NCI-H526 treated with DMSO at 0.1 percent for 48 hours (cell line): ENCODE measurements at regions not wholly inside any gene's neighbourhood (a gene's known extent, or its start where the extent isn't known, plus 50 kb on each side); places are given as distances from the start of the nearest gene placed in this dataset.

ENCODE experiments used
- DNase-seq: peaks from one replicate; lab custom pipeline; 2025; lab: John Stamatoyannopoulos, UW

DNA sequence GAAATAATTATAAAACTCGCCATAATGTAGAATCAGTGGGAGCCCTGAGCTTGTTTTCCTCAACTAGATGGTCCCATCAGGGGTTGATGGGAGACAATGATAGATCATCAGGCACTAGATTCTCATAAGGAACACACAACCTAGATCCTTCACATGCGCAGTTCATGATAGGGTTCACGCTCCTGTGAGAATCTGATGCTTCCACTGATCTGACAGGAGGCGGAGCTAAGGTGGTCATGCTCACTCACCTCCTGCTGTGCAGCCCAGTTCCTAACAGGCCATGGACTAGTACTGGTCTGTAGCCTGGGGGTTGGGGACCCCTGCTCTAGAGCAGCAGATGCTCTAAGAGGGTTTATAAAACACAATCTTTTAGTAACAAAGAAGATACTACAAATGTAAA, 183.6 kb downstream of the ANXA2 start:
- DNase-seq = no peak

DNA sequence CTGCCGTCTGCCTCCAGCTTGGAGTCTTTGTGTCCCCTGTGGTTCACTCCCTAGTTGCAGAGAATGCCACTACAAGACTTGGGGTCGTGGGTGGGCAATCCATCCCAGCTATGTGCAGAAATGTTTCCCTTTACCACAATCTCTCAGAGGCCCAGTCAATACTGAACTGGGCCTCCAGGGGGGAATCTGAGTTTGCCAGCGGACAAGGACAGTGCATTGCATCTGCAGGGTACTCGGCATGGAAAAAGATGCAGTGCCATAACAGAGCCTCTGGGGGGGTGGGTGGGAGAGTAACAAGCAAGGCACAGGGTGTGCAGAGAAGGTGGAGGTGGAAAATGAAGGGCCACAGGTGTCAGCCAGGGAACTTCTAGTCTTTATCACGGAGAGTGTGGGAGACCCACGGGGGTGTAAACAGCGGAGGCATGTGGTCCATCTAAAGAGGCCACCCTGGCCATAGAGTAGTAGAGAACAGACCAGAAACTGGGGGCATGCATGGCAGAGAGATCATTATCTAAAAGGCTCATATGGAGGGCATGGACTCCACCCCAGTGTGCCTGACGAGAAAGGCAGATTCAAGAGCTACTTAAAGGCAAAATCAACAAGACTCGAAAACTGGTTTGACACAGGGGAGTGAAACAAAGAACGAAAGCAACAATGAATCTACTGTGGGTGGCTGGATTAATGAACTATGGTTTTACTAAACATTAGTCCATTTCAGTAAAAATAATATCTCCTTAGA, 182.4 kb downstream of the ANXA2 start:
- DNase-seq = no peak

DNA sequence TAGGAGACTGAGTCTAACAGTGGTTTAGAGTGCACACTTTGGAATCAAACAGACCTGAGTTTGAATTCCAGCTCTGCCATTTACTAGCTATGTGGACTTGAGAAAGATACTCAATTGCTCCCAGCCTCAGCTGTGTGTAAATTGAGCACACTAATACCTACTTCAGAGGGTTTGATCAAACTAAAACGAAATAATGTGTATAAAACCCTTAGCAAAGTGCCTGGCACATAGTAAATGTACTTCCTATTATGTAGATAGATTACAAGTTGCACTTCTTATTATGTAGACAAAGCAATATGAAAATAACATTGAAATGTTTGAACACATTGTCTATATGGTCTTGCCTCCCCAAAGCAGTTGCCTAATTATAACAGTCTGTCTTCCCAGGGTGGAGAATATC, 180.6 kb downstream of the ANXA2 start:
- DNase-seq = no peak

DNA sequence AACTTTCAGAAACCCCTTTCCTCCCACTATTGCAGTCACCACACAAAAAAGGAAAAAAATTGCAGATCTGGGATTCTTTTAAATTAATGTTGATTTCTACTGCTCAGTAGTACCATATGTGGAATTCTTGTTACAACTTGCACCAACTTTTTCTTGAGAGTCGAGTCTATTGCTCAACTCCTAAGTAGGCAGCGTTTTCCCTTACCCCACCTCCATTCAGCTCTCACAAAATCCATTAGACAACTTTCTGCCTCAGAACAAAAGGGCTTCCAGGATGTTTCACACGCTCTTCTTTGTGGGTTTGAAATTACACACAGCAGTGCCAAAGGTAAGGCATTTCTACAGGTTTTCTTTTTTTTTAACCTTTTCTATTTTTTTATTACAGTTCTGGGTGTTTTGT, 179.5 kb downstream of the ANXA2 start:
- no peak for DNase-seq

DNA sequence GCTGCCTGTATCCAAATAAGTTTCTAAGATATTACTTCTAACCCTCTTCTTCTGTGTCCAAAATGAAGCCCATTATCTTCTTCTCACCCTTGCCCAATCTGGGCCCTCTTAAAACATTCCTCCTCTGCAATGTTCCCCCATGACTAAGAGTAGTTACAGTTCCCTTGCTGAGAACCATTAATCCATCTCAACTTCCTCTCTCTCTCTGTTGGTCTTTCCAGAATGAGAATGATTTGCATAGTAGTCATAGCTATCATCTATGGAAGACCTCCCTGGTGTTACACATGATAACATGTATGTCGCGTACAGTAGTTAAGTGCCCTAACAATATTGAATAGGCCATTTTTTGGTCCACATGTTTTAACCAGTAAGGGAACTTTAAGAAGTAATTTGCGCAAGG, 177.9 kb downstream of the ANXA2 start:
- no peak for DNase-seq

DNA sequence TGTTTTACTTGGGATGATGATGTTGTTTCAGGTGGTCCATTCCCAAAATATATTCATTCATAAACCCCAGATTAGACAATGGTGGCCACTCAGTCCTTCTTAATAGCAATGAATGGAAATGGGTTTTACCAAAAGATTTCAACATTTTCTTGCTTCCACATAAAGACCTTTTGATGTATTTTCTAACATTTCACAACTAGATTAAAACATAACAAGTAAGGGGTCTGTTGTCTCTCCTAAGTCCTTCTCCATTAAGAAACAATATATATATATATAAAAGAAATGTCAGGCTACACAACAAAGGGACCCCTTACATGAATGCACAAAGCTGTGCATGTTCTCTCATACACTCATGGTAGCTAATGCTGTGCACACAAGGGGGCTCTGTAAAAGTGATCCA, 176.4 kb downstream of the ANXA2 start:
- no peak for DNase-seq

DNA sequence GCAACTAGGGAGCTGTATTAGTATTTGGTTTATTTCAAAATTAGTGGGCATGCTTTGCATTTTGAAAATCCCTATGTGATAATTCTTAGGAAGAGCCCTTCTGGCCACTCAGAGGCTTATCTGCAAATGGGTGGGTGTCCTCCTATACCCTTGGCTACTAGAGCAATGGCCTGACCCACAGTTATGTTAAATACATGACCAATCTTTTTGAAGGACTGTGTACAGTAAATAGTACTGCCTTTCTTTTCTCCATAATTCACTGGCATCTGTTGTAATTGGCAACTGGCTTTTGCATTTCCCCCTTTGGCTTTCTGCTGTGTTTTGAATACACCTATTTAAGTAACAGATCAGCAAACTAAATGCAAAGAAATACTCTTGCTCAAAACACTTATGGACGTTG, 175.4 kb downstream of the ANXA2 start:
- DNase-seq = no peak

DNA sequence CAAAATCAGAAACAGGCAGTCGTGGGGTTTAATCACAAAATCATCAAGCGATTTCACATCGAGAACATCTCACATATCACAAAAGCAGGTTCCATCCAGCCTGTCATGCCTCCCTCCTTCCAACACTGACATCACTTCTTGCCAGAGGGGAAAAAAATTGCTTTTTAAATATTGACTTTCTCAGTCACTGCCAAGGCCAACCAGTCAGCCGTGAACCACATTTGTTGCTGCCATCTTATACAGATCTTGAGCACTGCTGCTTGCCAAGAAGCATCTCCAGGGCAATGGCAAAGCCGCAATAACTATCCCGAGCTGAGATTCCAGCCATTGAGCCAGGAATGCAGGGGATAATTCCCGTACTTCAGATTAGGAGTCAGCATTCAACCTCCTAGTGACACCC, 174.6 kb downstream of the ANXA2 start:
- DNase-seq = no peak

DNA sequence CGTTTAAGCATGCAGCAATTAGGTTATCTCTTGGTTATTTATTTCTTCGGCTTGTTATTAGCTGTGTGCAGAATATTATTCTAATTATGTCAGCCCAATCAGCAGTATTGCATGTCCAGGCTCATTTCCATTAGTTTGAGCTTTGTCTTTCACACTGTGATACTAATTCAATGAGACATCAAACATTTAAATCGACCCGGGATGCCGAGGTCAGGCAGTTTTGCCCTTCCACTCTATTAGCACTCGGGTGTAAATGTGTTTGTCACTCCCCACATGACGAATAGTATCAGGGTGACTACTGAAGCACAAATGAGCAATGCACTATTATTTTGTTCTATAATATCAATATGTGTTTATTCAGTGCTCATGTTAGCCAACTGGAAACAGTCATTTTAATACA, 170.9 kb downstream of the ANXA2 start:
- DNase-seq = no peak

DNA sequence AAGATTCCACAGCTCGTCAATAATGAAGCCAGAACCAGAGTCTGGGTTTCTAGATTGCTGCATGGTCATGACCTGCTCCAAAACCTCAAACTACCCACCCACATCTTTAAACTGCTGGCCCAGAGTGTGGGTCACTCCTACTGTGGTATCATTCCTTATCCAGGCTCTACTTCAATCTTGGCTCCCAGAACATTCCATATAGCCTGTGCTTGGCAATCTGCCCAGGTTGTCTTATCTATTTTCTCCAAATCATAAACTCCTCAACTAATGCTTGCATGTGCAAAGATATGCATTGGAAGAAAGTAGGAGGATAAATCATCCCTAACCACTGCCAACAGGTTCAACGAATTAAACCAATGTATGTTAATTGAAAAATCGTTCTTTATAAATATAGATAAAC, 169.7 kb downstream of the ANXA2 start:
- no peak for DNase-seq

DNA sequence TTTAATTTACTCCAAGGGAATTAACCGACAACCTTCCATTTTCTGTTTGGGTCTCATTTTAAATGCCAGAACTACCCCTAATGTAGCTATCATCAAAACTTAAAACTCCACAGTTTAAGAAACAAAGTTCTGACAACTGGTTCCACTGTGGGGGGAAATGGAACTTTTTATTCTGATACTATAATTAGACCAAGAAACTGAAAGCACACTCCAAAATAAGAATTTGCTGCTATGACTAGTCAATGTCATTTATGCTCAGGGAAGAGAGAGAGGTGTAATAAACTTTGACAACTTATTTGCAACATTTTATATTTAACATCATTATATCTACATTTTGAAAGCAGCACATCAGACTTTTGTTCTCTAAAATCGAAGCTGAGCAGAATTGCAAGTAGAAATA, 169.2 kb downstream of the ANXA2 start:
- DNase-seq = no peak

DNA sequence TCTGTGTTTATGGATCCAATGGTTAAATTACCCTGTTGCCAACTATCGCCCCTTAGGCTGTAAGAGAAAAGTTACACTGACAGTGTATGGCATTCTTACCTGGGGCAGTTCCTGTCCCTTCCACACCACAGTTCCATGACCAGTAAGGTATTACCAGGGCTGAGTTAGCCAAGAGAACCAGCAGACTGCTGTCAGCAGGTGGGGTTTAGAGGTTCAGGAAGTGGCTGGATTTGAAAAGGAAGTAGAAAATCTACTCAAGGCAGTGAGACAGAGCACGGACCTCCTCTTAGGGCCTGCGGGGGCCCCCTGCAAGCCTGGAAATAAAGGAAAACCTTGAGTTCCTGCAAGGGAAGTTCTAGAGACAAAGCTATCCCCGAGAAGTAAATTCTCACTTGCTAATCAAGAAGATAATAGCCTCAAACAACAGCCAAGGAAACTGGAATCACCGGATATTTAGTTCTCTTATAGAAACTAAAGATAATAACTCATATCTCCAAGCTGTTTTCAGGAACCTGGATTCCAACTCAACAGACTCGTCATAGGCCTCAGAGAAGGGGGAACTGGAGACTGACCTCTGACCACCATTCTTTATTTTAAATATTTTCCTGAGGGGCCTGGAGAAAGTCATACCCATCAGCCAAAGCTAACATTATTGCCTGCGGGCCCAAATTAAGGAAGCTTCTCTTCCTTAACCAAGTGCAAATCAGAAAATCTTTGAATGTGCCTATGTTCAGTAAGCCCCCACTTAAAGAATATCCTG, 161.7 kb downstream of the ANXA2 start:
- DNase-seq = no peak

DNA sequence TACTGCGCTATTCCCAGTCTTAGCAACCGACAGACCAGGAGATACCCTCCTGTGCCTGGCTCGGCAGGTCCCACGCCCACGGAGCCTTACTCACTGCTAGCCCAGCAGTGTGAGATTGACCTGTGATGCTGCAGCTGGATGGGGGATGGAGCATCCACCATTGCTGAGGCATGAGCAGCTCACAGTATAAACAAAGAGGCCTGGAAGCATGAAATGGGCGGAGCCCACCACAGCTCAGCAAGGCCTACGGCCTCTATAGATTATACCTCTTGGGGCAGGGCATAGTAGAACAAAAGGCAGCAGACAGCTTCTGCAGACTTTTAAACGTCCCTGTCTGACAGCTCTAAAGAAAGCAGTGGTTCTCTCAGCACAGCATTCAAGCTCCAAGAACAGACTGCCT, 160.3 kb downstream of the ANXA2 start:
- DNase-seq = no peak

DNA sequence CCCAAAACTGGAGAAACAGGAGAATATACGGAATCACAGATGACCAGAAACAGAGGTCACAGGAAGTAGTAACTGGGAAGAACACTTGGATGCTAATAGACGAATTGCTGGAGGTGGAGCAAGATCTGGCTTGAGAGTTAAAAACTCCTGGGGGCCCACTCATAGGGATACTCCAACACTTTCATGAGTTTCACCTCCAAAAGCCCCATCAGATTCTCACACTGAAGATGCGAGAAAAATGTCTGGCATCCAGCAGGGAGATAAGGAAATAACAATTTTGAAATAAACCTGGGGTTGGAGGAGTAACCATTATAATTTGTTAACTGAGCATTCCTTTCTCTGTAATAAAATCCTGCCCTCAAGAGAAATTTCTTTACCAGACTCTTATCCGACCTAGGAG, 154.0 kb downstream of the ANXA2 start:
- DNase-seq = no peak

DNA sequence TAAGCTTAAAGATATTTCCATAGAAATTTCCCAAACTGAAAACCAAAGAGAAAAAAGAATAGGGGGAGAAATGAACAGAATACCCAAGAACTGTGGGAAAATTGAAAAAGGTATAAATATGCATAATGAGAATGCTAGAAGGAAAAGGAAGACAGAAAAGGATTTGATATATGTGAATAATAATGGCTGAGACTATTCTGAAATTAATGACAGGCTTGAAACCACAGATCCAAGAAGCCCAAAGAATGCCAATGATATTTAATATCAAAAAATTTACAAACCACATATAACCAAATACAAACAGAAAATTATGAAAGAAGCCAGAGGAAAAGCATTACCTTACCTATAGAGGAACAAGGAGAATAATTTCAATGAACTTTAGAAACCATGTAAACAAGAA, 153.0 kb downstream of the ANXA2 start:
- no peak for DNase-seq

DNA sequence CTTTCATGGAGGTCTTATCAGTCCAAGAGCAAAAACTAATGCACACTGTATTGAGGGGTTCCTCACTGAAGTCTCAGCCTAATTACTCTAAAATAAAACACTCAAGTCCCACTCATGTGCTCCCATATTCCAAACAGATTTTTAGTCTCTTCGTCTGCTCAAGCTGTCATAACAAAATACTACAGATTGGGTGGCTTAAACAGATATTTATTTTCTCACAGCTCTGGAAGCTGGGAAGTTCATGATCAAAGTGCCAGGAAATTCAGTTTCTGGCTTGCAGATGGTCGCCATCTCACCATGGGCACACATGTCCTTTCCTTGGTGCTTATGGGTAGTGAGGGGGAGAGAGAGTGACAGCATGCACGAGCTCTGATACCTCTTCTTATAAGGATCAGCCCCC, 147.5 kb downstream of the ANXA2 start:
- DNase-seq = no peak

DNA sequence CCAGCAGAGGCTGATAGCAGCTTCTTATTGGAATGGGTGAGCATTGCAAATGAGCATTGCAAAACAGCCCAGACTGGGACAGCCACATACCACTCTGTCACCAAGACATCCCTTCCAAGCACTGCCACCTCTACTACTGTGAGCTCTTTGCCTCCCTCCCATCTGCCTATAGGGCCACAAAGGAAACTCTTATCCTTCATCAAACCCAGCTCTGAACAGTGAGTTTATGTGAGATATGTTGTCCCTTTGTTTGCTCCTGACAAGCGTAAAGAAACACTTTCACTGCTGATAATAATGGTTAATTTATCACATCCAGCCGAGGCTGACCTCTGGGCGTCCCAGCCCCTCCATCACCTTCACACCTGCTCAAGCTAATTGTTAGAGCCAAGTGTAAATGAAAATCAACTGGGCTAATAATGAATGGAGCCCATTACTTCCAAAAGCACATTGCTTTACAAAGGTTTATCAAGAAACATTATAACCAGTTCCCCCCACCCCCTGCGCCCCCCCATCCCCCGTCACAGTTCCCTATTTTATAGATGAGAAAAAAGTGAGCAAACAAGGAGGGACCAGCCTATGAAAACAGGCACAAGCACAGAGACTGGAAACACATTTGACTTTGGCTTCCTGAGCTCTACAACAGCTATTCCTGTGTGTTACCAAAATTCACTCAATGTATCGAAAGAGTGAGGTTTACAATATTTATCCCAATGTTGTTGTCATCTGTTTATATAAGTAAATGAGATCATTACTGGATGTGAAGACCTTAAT, 146.3 kb downstream of the ANXA2 start:
- no peak for DNase-seq

DNA sequence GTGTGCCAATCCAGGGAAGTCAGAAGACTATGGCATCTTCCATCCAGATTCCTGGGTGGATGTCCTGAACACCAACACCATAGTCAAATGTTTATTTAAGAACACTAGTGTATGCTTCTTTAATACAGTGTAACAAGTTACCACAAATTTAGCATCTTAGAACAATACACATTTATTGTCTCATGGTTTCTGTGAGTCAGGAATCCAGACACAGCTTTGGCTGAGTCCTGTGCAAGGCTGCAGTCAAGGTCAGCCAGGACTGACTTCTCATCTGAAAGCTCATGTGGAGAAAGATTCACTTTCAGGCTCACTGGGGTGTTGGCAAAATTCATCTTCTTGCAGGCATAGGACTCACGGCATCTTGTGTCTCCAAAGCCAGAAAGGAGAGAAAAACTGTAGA, 143.4 kb downstream of the ANXA2 start:
- DNase-seq = no peak

DNA sequence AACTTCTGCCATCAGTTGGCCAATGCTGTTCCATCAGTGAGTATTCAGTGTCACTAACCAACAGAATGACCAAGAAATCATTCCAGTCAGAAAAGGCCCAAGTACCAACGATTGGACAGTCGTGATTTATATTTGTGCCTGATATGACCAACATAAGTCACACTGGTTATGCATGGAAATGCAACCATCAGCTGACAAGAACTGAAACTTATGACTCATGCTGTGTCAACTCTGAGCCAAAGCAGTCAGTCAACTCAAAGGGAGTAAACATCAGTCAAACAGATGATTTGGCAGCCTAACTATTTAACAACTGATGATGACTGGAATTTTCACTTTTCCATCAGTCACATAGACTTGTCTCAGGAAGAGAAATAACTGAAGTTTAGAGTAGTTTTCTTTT, 142.4 kb downstream of the ANXA2 start:
- DNase-seq = no peak

DNA sequence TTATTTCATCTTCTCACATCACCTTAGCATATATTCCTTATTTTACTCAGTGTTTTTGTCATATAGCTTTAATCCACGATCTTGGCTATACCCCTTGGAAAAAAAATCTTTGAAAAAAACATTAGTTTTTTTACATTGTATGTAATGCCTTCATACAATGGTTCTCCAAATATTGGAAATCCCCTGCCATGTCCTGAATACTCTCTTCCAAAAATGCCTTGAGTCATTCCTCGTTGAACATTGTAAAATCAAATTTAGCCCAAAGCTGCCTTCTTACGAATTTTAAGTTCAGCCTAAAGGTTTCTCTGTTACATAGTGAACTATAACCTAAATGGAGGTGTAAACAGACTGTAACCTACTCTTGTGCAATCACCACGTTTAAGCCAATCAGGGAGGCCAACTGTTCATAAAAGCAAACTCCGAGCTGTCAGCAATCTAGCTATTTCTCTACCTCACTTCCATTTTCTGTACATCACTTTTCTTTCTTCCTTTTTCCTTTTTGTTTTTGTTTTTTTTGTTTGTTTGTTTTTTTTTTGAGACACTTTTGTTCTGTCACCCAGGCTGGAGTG, 140.1 kb downstream of the ANXA2 start:
- no peak for DNase-seq

DNA sequence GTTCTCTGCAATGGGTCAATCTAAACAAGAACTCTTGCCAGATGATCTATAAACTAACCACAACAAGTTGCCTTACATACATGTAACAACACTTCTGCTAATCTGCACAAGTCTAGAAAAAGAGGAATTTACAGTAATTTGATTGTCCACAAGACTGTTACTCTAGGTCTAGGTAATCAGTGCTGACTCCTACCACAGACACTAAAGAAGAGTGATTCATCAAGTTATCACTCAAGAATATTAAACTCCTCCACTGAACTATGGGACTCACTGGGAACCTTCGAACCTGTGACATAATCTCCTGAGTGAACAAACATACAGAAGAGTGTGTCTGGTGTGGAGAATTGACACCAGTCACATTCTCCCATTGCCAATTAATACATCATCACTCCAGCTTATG, 138.3 kb downstream of the ANXA2 start:
- no peak for DNase-seq

DNA sequence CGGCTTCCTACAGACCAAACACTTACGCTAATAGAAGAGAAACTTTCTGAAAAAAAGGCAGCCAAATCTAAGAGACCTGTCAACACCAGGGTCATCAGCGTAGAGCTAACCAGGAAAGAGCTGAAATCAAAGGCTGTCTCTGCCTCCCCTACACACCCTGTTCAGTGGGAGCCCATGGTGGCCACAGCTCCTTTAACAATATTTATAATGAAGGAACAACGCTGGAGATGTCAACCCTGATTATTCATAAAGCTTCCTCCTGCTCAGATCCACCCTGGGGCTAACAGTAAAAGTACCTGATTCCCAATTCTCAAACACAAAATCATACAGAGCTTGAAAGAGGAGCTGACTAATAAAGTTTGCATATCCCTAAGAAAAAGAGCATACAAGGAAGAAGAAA, 133.7 kb downstream of the ANXA2 start:
- DNase-seq = no peak

DNA sequence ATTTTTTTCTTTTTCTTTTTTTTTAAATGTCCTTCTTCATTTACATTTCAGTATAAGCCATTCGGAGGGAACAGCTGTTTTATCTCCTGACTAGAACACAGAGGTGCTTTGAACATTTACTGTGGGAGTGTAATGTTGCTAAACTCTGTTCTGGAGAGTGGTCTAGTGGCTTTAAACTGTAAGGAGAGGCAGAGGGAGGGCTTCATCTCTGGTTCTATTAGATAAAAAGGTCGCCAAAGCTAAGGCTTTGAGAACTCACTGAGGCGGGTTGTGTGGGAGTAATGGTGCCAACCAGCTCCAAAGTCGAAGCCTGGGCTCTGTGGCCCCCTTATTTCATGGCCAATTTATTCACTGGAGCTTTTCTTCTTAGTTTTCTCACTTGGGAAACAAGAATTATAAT, 133.2 kb downstream of the ANXA2 start:
- DNase-seq = no peak
